A673 (cell line): ENCODE measurements at regions not wholly inside any gene's neighbourhood (a gene's known extent, or its start where the extent isn't known, plus 50 kb on each side); places are given as distances from the start of the nearest gene placed in this dataset.
"Not testable (repeated sequence)": the region's sequence is repeated elsewhere in the genome, so short reads cannot be mapped to it uniquely, and the experiment has no call there.

Experiments used
- BruUV-seq: library from RNA; stranded (reverse); fragments of 400-500 nt; replicated peaks from 2 replicates; lab custom pipeline; 2021; lab: Mats Ljungman, UMichigan
- CTCF ChIA-PET: fragments of 300-600 bp; sonication (Branson Sonifier 250); formaldehyde crosslinking; loops from one replicate; lab custom pipeline; 2022; ENCODE audit warnings: antibody characterized with exemption; lab: Charles Lee
- POLR2A ChIA-PET: fragments of 300-600 bp; sonication (Branson Sonifier 250); formaldehyde crosslinking; loops from one replicate; lab custom pipeline; 2022; ENCODE audit warnings: antibody characterized with exemption; ENCODE audit not compliant: low non-redundant PET; lab: Charles Lee
- DNase-seq: peaks from one replicate; pipeline ENCODE4 v3.0.0-alpha.2; 2015; ENCODE audit warnings: low spot score
- H3K27ac ChIP-seq: fragments of 200-600 bp; sonication (generic); 2 replicates; pipeline ENCODE4 v1.5.1; 2016; ENCODE audit warnings: mixed run types, low read depth, mild to moderate bottlenecking, mixed read lengths, antibody characterized with exemption, low read length; ENCODE audit not compliant: poor library complexity, severe bottlenecking
- H3K27me3 ChIP-seq: fragments of 200-600 bp; sonication (generic); replicated peaks from 2 replicates; pipeline ENCODE4 v1.6.1; 2017; ENCODE audit warnings: mixed run types, low read depth, mild to moderate bottlenecking, mixed read lengths, antibody characterized with exemption, low read length; ENCODE audit not compliant: insufficient read depth, poor library complexity
- H3K36me3 ChIP-seq: fragments of 200-600 bp; sonication (generic); 2 replicates; pipeline ENCODE4 v1.6.1; 2016; ENCODE audit warnings: mixed run types, mild to moderate bottlenecking, mixed read lengths, antibody characterized with exemption, low read length; ENCODE audit not compliant: insufficient read depth, poor library complexity, severe bottlenecking
- H3K4me1 ChIP-seq: fragments of 200-600 bp; sonication (generic); 2 replicates; pipeline ENCODE4 v1.6.1; 2017; ENCODE audit warnings: mixed run types, mild to moderate bottlenecking, mixed read lengths, antibody characterized with exemption, low read length; ENCODE audit not compliant: insufficient read depth, poor library complexity, severe bottlenecking
- H3K4me3 ChIP-seq: fragments of 200-600 bp; sonication (generic); 2 replicates; pipeline ENCODE4 v1.5.1; 2016; ENCODE audit warnings: low read depth, mixed run types, mild to moderate bottlenecking, mixed read lengths, low read length; ENCODE audit not compliant: poor library complexity, severe bottlenecking
- H3K9me3 ChIP-seq: fragments of 200-600 bp; sonication (generic); 2 replicates; pipeline ENCODE4 v1.6.1; 2016; ENCODE audit warnings: mixed run types, low read depth, mild to moderate bottlenecking, mixed read lengths, antibody characterized with exemption, low read length; ENCODE audit not compliant: poor library complexity, severe bottlenecking
- CTCF ChIP-seq: fragments of 300-800, 200-600 bp; sonication (generic); conservative IDR thresholded peaks from 2 replicates; pipeline ENCODE4 v1.5.1; 2017; ENCODE audit warnings: low read depth, mild to moderate bottlenecking, antibody characterized with exemption, low read length, moderate library complexity, mixed read lengths
- EZH2 ChIP-seq: fragments of 200-600 bp; sonication (generic); IDR thresholded peaks from 2 replicates; pipeline ENCODE4 v1.6.1; 2017; ENCODE audit warnings: borderline replicate concordance, low read depth, mild to moderate bottlenecking, mixed read lengths, antibody characterized with exemption, low read length; ENCODE audit not compliant: poor library complexity, severe bottlenecking
- intact Hi-C: fragments of 100-400 bp; cut with micrococcal nuclease; formaldehyde crosslinking; loops from one replicate; pipeline ENCODE4 v1.10.0; 2022; ENCODE audit not compliant: unreplicated experiment

- POLR2A ChIA-PET: interaction anchor here (0.6 kb wide), 1 partner anchor 1269 kb away, joined by 3 read pairs; no protein-coding TSS in a partner anchor
- CTCF ChIA-PET: no interaction called here
Observed at GRCh38 chr5:30147976-30148375, 1045.5 kb upstream of the CDH6 start.

GRCh38 chr5:30144059-30144458 lies 1049.4 kb upstream of the CDH6 start:
- H3K4me1 ChIP-seq, H3K36me3 ChIP-seq, H3K27ac ChIP-seq, BruUV-seq, CTCF ChIA-PET, POLR2A ChIA-PET, intact Hi-C loops, H3K4me3 ChIP-seq, H3K27me3 ChIP-seq, DNase-seq: not testable (repeated sequence)
- peaks cover 12% of the 10 kb centered on the region for H3K9me3 ChIP-seq

More at GRCh38 chr5:30147976-30148375, 1045.5 kb upstream of the CDH6 start:
- peaks cover 3% of the 10 kb centered on the region for H3K4me1 ChIP-seq
- H3K27me3 ChIP-seq: no peaks in the 10 kb centered on the region
- no peak for DNase-seq
- no peak overlapping the region for H3K27ac ChIP-seq
- intact Hi-C loops: no loop called here
- H3K36me3 ChIP-seq: no peaks in the 10 kb centered on the region
- no TSS peak for BruUV-seq
- TF ChIP-seq EZH2 (no peak), CTCF (no peak)
- H3K9me3 ChIP-seq: no peaks in the 10 kb centered on the region
- H3K4me3 ChIP-seq: no peak overlapping the region

- ChIA-PET POLR2A (no interaction called here), CTCF (no interaction called here)
- Histone ChIP-seq H3K27ac (no peak overlapping the region), H3K4me1 (no peaks in the 10 kb centered on the region), H3K9me3 (peaks cover 12% of the 10 kb centered on the region), H3K4me3 (no peak overlapping the region), H3K27me3 (no peaks in the 10 kb centered on the region), H3K36me3 (no peaks in the 10 kb centered on the region)
- TF ChIP-seq EZH2 (no peak), CTCF (no peak)
- DNase-seq: no peak
- no TSS peak for BruUV-seq
- intact Hi-C loops: no loop called here
Observed at GRCh38 chr5:30142432-30142831, 1051.1 kb upstream of the CDH6 start.

GRCh38 chr5:30121043-30121442 lies 1072.4 kb upstream of the CDH6 start:
- no peak for DNase-seq
- Histone ChIP-seq H3K4me1 (no peaks in the 10 kb centered on the region), H3K27ac (no peak overlapping the region), H3K4me3 (no peak overlapping the region), H3K9me3 (no peaks in the 10 kb centered on the region), H3K36me3 (no peaks in the 10 kb centered on the region), H3K27me3 (no peaks in the 10 kb centered on the region)
- intact Hi-C loops: no loop called here
- POLR2A ChIA-PET: no interaction called here
- TF ChIP-seq CTCF (no peak), EZH2 (no peak)
- BruUV-seq: no TSS peak
- CTCF ChIA-PET: no interaction called here
